GM12878 (cell line): ENCODE measurements at regions not wholly inside any gene's neighbourhood (a gene's known extent, or its start where the extent isn't known, plus 50 kb on each side); places are given as distances from the start of the nearest gene placed in this dataset.

ENCODE experiments used
- ATAC-seq: fragments of 200-7000 bp; cut with Tn5 transposase; 3 replicates; pipeline ENCODE4 v1.9.1; 2020; ENCODE audit warnings: mild to moderate bottlenecking, moderate library complexity
- BruUV-seq: library from RNA; stranded (reverse); fragments of 400-500 nt; replicated peaks from 2 replicates; lab custom pipeline; 2021; lab: Mats Ljungman, UMichigan
- CTCF ChIA-PET: fragments of 300-600 bp; sonication (Branson Sonifier 250); formaldehyde crosslinking; extraction: SDS; loops from one replicate; lab custom pipeline; 2021; ENCODE audit warnings: inconsistent platforms; lab: Yijun Ruan, JAX
- POLR2A ChIA-PET: fragments of 350-600 bp; formaldehyde crosslinking; extraction: SDS; loops from one replicate; lab custom pipeline; 2021; ENCODE audit warnings: inconsistent platforms; lab: Charles Lee
- RAD21 ChIA-PET: fragments of 300-600 bp; sonication (Branson Sonifier 250); formaldehyde crosslinking; loops from one replicate; lab custom pipeline; 2023; ENCODE audit warnings: antibody characterized with exemption; ENCODE audit not compliant: unreplicated experiment; lab: Charles Lee
- SMC1A ChIA-PET: fragments of 300-600 bp; sonication (Branson Sonifier 250); formaldehyde crosslinking; loops from one replicate; lab custom pipeline; 2023; ENCODE audit not compliant: unreplicated experiment, uncharacterized antibody; lab: Charles Lee
- DNase-seq: peaks from one replicate; pipeline ENCODE4 v3.0.0-alpha.2; 2011; ENCODE audit warnings: low read depth, low spot score
- FAIRE-seq: peaks from 3 replicates; lab custom pipeline; 2011; peaks lifted over from hg19 to GRCh38; lab: Jason Lieb, UNC
- H2AFZ ChIP-seq: 2 replicates; pipeline ENCODE4 v1.6.0; 2011; ENCODE audit warnings: low read depth, low read length, control low read depth; ENCODE audit not compliant: control insufficient read depth
- H3K27ac ChIP-seq: 2 replicates; pipeline ENCODE4 v1.5.1; 2011; ENCODE audit warnings: control low read depth; ENCODE audit not compliant: control insufficient read depth, insufficient read depth
- H3K27me3 ChIP-seq, 2 experiments: replicated peaks in 1 of 2; 2 replicates each; pipeline versions ENCODE4 v1.6.0 to v1.6.1; 2011; ENCODE audit warnings: low read length in 1 of 2; ENCODE audit not compliant: control insufficient read depth in 2 of 2, insufficient read depth in 2 of 2
- H3K36me3 ChIP-seq, 2 experiments: 2 replicates each; pipeline ENCODE4 v1.5.1; 2011; ENCODE audit warnings: low read length in 1 of 2; ENCODE audit not compliant: control insufficient read depth in 2 of 2, insufficient read depth in 2 of 2
- H3K4me1 ChIP-seq: 2 replicates; pipeline ENCODE4 v1.6.1; 2011; ENCODE audit warnings: mild to moderate bottlenecking, low read length, moderate library complexity, mixed read lengths; ENCODE audit not compliant: control insufficient read depth, insufficient read depth
- H3K4me2 ChIP-seq: 2 replicates; pipeline ENCODE4 v1.6.0; 2011; ENCODE audit warnings: control low read depth; ENCODE audit not compliant: control insufficient read depth, insufficient read depth
- H3K4me3 ChIP-seq: fragments of 200-600 bp; sonication (generic); 2 replicates; pipeline ENCODE4 v1.5.1; 2016
- H3K79me2 ChIP-seq: 2 replicates; pipeline ENCODE4 v1.6.0; 2011; ENCODE audit warnings: low read length; ENCODE audit not compliant: control insufficient read depth, insufficient read depth
- H3K9ac ChIP-seq: 2 replicates; pipeline ENCODE4 v1.8.0; 2011; ENCODE audit warnings: low read length, control low read depth, mixed read lengths; ENCODE audit not compliant: control insufficient read depth, insufficient read depth
- H3K9me3 ChIP-seq: replicated peaks from 3 replicates; pipeline ENCODE4 v1.5.1; 2011; ENCODE audit warnings: mild to moderate bottlenecking, low read length; ENCODE audit not compliant: control insufficient read depth, insufficient read depth
- H4K20me1 ChIP-seq: 2 replicates; pipeline ENCODE4 v1.6.0; 2011; ENCODE audit not compliant: control insufficient read depth, insufficient read depth
- ATF7 ChIP-seq: fragments of 450-650 bp; IDR thresholded peaks from 2 replicates; pipeline ENCODE4 v1.6.1; 2016; ENCODE audit warnings: low read depth, mild to moderate bottlenecking
- ETV6 ChIP-seq, 2 experiments: fragments of 450-650 bp in 1 of 2; IDR thresholded peaks in 1 of 2; conservative IDR thresholded peaks in 1 of 2; 2 replicates each; pipeline ENCODE4 v1.6.1; 2014; ENCODE audit warnings: antibody characterized with exemption in 1 of 2, borderline replicate concordance in 1 of 2, low read depth in 1 of 2, mild to moderate bottlenecking in 1 of 2, moderate library complexity in 1 of 2
- HDGF ChIP-seq: fragments of 450-650 bp; IDR thresholded peaks from 2 replicates; pipeline ENCODE4 v1.6.1; 2016; ENCODE audit warnings: antibody characterized with exemption
- IKZF2 ChIP-seq, 2 experiments: fragments of 450-650 bp; IDR thresholded peaks; 2 replicates each; pipeline ENCODE4 v1.6.1; 2017; ENCODE audit warnings: mild to moderate bottlenecking in 2 of 2, moderate library complexity in 2 of 2
- KAT2A ChIP-seq: conservative IDR thresholded peaks from 2 replicates; pipeline ENCODE4 v1.6.1; 2011; ENCODE audit warnings: low read depth, low read length; ENCODE audit not compliant: control insufficient read depth
- PKNOX1 ChIP-seq: fragments of 450-650 bp; IDR thresholded peaks from 2 replicates; pipeline ENCODE4 v1.6.1; 2016; ENCODE audit warnings: mild to moderate bottlenecking
- RCOR1 ChIP-seq: conservative IDR thresholded peaks from 2 replicates; pipeline ENCODE4 v1.6.1; 2012; ENCODE audit warnings: low read depth, low read length, improper control_type of control experiment
- RELA ChIP-seq: fragments of 450-650 bp; IDR thresholded peaks from 2 replicates; pipeline ENCODE4 v1.8.0; 2014; ENCODE audit warnings: borderline replicate concordance; ENCODE audit not compliant: partially characterized antibody
- STAT3 ChIP-seq: IDR thresholded peaks from 2 replicates; pipeline ENCODE4 v1.6.1; 2011; ENCODE audit warnings: low read depth, low read length, improper control_type of control experiment
- YY1 ChIP-seq: IDR thresholded peaks from 2 replicates; pipeline ENCODE4 v1.6.1; 2011; ENCODE audit warnings: low read depth, mild to moderate bottlenecking, low read length
- ZBED1 ChIP-seq: IDR thresholded peaks from 2 replicates; pipeline ENCODE4 v1.6.1; 2016; ENCODE audit warnings: borderline replicate concordance
- ZBTB4 ChIP-seq: fragments of 450-650 bp; formaldehyde crosslinking; IDR thresholded peaks from 2 replicates; pipeline ENCODE4 v1.4.0; 2022; ENCODE audit warnings: mild to moderate bottlenecking, moderate library complexity
- WGBS: methylation state at CpG from one replicate; pipeline ENCODE4 v1.1.6; 2016; ENCODE audit warnings: low lambda C conversion rate; ENCODE audit not compliant: insufficient replicate concordance, insufficient coverage; ENCODE audit errors: missing lambda C conversion rate; 5-methylcytosine and 5-hydroxymethylcytosine counted together
- in situ Hi-C: fragments of 300-500 bp; cut with MboI; formaldehyde crosslinking; loops from 9 replicates; pipeline ENCODE4 v1.14.3; 2018; ENCODE audit warnings: mixed read lengths
- intact Hi-C: fragments of 100-400 bp; cut with micrococcal nuclease; formaldehyde crosslinking; loops from one replicate; pipeline ENCODE4 v1.14.2; 2022; ENCODE audit not compliant: unreplicated experiment
- TF ChIP-seq, protein P1 (sequence below): fragments of 450-650 bp; IDR thresholded peaks from 2 replicates; pipeline ENCODE4 v1.6.1; 2018; ENCODE audit warnings: borderline replicate concordance, mild to moderate bottlenecking; ENCODE audit not compliant: partially characterized antibody
- TF ChIP-seq, protein P2 (sequence below), 3 experiments: IDR thresholded peaks in 2 of 3; conservative IDR thresholded peaks in 1 of 3; 2 replicates each; pipeline ENCODE4 v1.5.1; 2011; ENCODE audit warnings: low read depth in 3 of 3, low read length in 3 of 3, mild to moderate bottlenecking in 3 of 3, control low read depth in 2 of 3, moderate library complexity in 2 of 3, inconsistent platforms in 1 of 3, mixed read lengths in 1 of 3; ENCODE audit not compliant: control insufficient read depth in 2 of 3, insufficient read depth in 1 of 3; ENCODE audit errors: extremely low read depth in 1 of 3

GRCh38 chr9:13053504-13053903 is 226.0 kb downstream of the MPDZ start:
- no peak overlapping the region for H2AFZ ChIP-seq
- WGBS = 0% methylated on average over 2 of the region's 2 CpGs
- H3K4me2 ChIP-seq = no peak overlapping the region
- SMC1A ChIA-PET = no interaction called here
- no peak overlapping the region for H3K27ac ChIP-seq
- no peaks in the 10 kb centered on the region for H4K20me1 ChIP-seq
- POLR2A ChIA-PET = no interaction called here
- H3K4me1 ChIP-seq = no peaks in the 10 kb centered on the region
- no peaks in the 10 kb centered on the region for H3K9me3 ChIP-seq
- RAD21 ChIA-PET = no interaction called here
- TF ChIP-seq RCOR1 (no peak), ZBTB4 (CRISPR knock-in tag) (no peak), KAT2A (no peak), STAT3 (no peak), ZBED1 (no peak), ATF7 (no peak), PKNOX1 (no peak), RELA (no peak), IKZF2 (IDR thresholded peaks at IDR 0.05) (no peak), ETV6 (conservative IDR thresholded peaks at IDR 0.05 in 1 of 2, IDR thresholded peaks at IDR 0.05 in 1 of 2; ENCODE audit: borderline replicate concordance in 1 of 2, low read depth in 1 of 2) (no peak), HDGF (no peak), YY1 (no peak)
- TF ChIP-seq, protein P1, sequence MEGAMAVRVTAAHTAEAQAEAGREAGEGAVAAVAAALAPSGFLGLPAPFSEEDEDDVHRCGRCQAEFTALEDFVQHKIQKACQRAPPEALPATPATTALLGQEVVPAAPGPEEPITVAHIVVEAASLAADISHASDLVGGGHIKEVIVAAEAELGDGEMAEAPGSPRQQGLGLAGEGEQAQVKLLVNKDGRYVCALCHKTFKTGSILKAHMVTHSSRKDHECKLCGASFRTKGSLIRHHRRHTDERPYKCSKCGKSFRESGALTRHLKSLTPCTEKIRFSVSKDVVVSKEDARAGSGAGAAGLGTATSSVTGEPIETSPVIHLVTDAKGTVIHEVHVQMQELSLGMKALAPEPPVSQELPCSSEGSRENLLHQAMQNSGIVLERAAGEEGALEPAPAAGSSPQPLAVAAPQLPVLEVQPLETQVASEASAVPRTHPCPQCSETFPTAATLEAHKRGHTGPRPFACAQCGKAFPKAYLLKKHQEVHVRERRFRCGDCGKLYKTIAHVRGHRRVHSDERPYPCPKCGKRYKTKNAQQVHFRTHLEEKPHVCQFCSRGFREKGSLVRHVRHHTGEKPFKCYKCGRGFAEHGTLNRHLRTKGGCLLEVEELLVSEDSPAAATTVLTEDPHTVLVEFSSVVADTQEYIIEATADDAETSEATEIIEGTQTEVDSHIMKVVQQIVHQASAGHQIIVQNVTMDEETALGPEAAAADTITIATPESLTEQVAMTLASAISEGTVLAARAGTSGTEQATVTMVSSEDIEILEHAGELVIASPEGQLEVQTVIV = no peak
- TF ChIP-seq, protein P2, sequence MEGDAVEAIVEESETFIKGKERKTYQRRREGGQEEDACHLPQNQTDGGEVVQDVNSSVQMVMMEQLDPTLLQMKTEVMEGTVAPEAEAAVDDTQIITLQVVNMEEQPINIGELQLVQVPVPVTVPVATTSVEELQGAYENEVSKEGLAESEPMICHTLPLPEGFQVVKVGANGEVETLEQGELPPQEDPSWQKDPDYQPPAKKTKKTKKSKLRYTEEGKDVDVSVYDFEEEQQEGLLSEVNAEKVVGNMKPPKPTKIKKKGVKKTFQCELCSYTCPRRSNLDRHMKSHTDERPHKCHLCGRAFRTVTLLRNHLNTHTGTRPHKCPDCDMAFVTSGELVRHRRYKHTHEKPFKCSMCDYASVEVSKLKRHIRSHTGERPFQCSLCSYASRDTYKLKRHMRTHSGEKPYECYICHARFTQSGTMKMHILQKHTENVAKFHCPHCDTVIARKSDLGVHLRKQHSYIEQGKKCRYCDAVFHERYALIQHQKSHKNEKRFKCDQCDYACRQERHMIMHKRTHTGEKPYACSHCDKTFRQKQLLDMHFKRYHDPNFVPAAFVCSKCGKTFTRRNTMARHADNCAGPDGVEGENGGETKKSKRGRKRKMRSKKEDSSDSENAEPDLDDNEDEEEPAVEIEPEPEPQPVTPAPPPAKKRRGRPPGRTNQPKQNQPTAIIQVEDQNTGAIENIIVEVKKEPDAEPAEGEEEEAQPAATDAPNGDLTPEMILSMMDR (IDR thresholded peaks at IDR 0.05 in 2 of 3, conservative IDR thresholded peaks at IDR 0.05 in 1 of 3; ENCODE audit: control insufficient read depth in 2 of 3, extremely low read depth in 1 of 3, insufficient read depth in 1 of 3, low read depth in 3 of 3, low read length in 3 of 3) = no peak
- DNase-seq (no peak), ATAC-seq (no peak), FAIRE-seq (no peak)
- intact Hi-C loops = no loop called here
- no peaks in the 10 kb centered on the region for H3K79me2 ChIP-seq
- no peaks in the 10 kb centered on the region for H3K36me3 ChIP-seq
- no TSS peak for BruUV-seq
- CTCF ChIA-PET = no interaction called here
- in situ Hi-C loops = no loop called here
- H3K27me3 ChIP-seq = no peaks in the 10 kb centered on the region
- H3K9ac ChIP-seq = no peak overlapping the region
- no peak overlapping the region for H3K4me3 ChIP-seq
